Mesendoderm (in vitro differentiated cells): ENCODE measurements at regions not wholly inside any gene's neighbourhood (a gene's known extent, or its start where the extent isn't known, plus 50 kb on each side); places are given as distances from the start of the nearest gene placed in this dataset.

ENCODE experiments used
- DNase-seq: peaks from one replicate; pipeline ENCODE4 v3.0.0; 2013
- H2AK5ac ChIP-seq: 2 replicates; pipeline ENCODE4 v1.6.1; 2013; ENCODE audit warnings: low read length, inconsistent platforms
- H2BK120ac ChIP-seq: 2 replicates; pipeline ENCODE4 v1.6.1; 2013; ENCODE audit warnings: low read depth, mild to moderate bottlenecking, low read length, moderate library complexity, mixed read lengths
- H2BK15ac ChIP-seq: replicated peaks from 2 replicates; pipeline ENCODE4 v1.6.1; 2013; ENCODE audit warnings: low read depth, mild to moderate bottlenecking, moderate library complexity
- H2BK5ac ChIP-seq: 2 replicates; pipeline ENCODE4 v1.6.1; 2013; ENCODE audit warnings: low read length, inconsistent platforms
- H3K18ac ChIP-seq: 2 replicates; pipeline ENCODE4 v1.6.1; 2013; ENCODE audit warnings: mild to moderate bottlenecking, low read length, mixed read lengths
- H3K23ac ChIP-seq: one replicate; pipeline ENCODE4 v1.6.1; 2013; ENCODE audit warnings: low read length
- H3K27ac ChIP-seq: 2 replicates; pipeline ENCODE4 v1.5.1; 2013; ENCODE audit warnings: low read depth, mild to moderate bottlenecking, inconsistent platforms, low read length, moderate library complexity
- H3K27me3 ChIP-seq: 2 replicates; pipeline ENCODE4 v1.6.1; 2013; ENCODE audit warnings: low read length, control low read depth, mild to moderate bottlenecking, inconsistent platforms; ENCODE audit not compliant: insufficient read depth, poor library complexity
- H3K36me3 ChIP-seq: 2 replicates; pipeline ENCODE4 v1.6.1; 2013; ENCODE audit warnings: low read length, inconsistent platforms; ENCODE audit not compliant: control insufficient read depth, insufficient read depth
- H3K4ac ChIP-seq: one replicate; pipeline ENCODE4 v1.6.1; 2013; ENCODE audit warnings: low read depth, mild to moderate bottlenecking, low read length, moderate library complexity
- H3K4me1 ChIP-seq: 2 replicates; pipeline ENCODE4 v1.6.1; 2013; ENCODE audit warnings: low read depth, low read length, inconsistent platforms; ENCODE audit not compliant: control insufficient read depth
- H3K4me2 ChIP-seq: 2 replicates; pipeline ENCODE4 v1.6.1; 2013; ENCODE audit warnings: low read length
- H3K4me3 ChIP-seq: 2 replicates; pipeline ENCODE4 v1.5.1; 2013; ENCODE audit warnings: mild to moderate bottlenecking, low read length
- H3K56ac ChIP-seq: one replicate; pipeline ENCODE4 v1.6.1; 2013; ENCODE audit warnings: low read length
- H3K79me1 ChIP-seq: 2 replicates; pipeline ENCODE4 v1.6.1; 2013; ENCODE audit warnings: low read length, inconsistent platforms
- H3K79me2 ChIP-seq: 2 replicates; pipeline ENCODE4 v1.6.1; 2013; ENCODE audit warnings: mild to moderate bottlenecking, low read length; ENCODE audit not compliant: control insufficient read depth, insufficient read depth
- H3K9ac ChIP-seq: 2 replicates; pipeline ENCODE4 v1.6.1; 2013; ENCODE audit warnings: low read length, inconsistent platforms
- H4K5ac ChIP-seq: one replicate; pipeline ENCODE4 v1.6.1; 2013; ENCODE audit warnings: low read length
- H4K8ac ChIP-seq: one replicate; pipeline ENCODE4 v1.6.1; 2013; ENCODE audit warnings: low read depth, mild to moderate bottlenecking, control low read depth, low read length, moderate library complexity
- WGBS: extraction: QIAGEN DNeasy Blood & Tissue Kit; methylation state at CpG from one replicate; pipeline ENCODE4 v1.1.7; 2013; ENCODE audit warnings: low lambda C conversion rate, missing lambda C conversion rate; ENCODE audit not compliant: insufficient coverage; ENCODE audit errors: extremely low coverage; 5-methylcytosine and 5-hydroxymethylcytosine counted together

- H3K4me2 ChIP-seq: no peak overlapping the region
- H2BK15ac ChIP-seq: no peak overlapping the region
- no peaks in the 10 kb centered on the region for H3K79me1 ChIP-seq
- H2BK5ac ChIP-seq: no peak overlapping the region
- no peak for DNase-seq
- H4K5ac ChIP-seq: no peak overlapping the region
- no peak overlapping the region for H3K4me3 ChIP-seq
- no peak overlapping the region for H2BK120ac ChIP-seq
- 100% methylated on average over 1 of the region's 4 CpGs for WGBS
- H3K4ac ChIP-seq: no peak overlapping the region
- H3K18ac ChIP-seq: no peak overlapping the region
- no peak overlapping the region for H2AK5ac ChIP-seq
- H3K56ac ChIP-seq: no peak overlapping the region
- no peak overlapping the region for H3K23ac ChIP-seq
- no peaks in the 10 kb centered on the region for H3K79me2 ChIP-seq
- H3K27me3 ChIP-seq: no peaks in the 10 kb centered on the region
- H3K9ac ChIP-seq: no peak overlapping the region
- no peaks in the 10 kb centered on the region for H3K36me3 ChIP-seq
- H4K8ac ChIP-seq: no peak overlapping the region
- H3K27ac ChIP-seq: no peak overlapping the region
- no peaks in the 10 kb centered on the region for H3K4me1 ChIP-seq
These were observed 849.8 kb upstream of the SORCS1 start for GRCh38 chr10:108014145-108014901.

- Histone ChIP-seq H3K23ac (no peak overlapping the region), H3K4me3 (no peak overlapping the region), H2BK120ac (no peak overlapping the region), H4K5ac (no peak overlapping the region), H2BK15ac (no peak overlapping the region), H3K4ac (no peak overlapping the region), H3K79me2 (no peaks in the 10 kb centered on the region), H3K4me2 (no peak overlapping the region), H3K79me1 (no peaks in the 10 kb centered on the region), H3K27me3 (no peaks in the 10 kb centered on the region), H3K18ac (no peak overlapping the region), H4K8ac (no peak overlapping the region), H3K27ac (no peak overlapping the region), H3K9ac (no peak overlapping the region), H3K56ac (no peak overlapping the region), H3K36me3 (no peaks in the 10 kb centered on the region), H3K4me1 (no peaks in the 10 kb centered on the region), H2BK5ac (no peak overlapping the region), H2AK5ac (no peak overlapping the region)
- DNase-seq: no peak
These were observed 841.1 kb upstream of the SORCS1 start for GRCh38 chr10:108005627-108006026.

GRCh38 chr10:108003576-108003975 is 839.1 kb upstream of the SORCS1 start:
- H2AK5ac ChIP-seq: no peak overlapping the region
- H3K79me1 ChIP-seq: no peaks in the 10 kb centered on the region
- H4K8ac ChIP-seq: no peak overlapping the region
- no peaks in the 10 kb centered on the region for H3K79me2 ChIP-seq
- H3K56ac ChIP-seq: no peak overlapping the region
- H3K27me3 ChIP-seq: no peaks in the 10 kb centered on the region
- no peak overlapping the region for H3K27ac ChIP-seq
- H2BK5ac ChIP-seq: no peak overlapping the region
- H3K4me1 ChIP-seq: no peaks in the 10 kb centered on the region
- H3K36me3 ChIP-seq: no peaks in the 10 kb centered on the region
- H3K23ac ChIP-seq: no peak overlapping the region
- DNase-seq: no peak
- H2BK120ac ChIP-seq: no peak overlapping the region
- no peak overlapping the region for H2BK15ac ChIP-seq
- H3K4me3 ChIP-seq: no peak overlapping the region
- no peak overlapping the region for H3K9ac ChIP-seq
- no peak overlapping the region for H3K4me2 ChIP-seq
- no peak overlapping the region for H3K18ac ChIP-seq
- H4K5ac ChIP-seq: no peak overlapping the region
- no peak overlapping the region for H3K4ac ChIP-seq

DNA sequence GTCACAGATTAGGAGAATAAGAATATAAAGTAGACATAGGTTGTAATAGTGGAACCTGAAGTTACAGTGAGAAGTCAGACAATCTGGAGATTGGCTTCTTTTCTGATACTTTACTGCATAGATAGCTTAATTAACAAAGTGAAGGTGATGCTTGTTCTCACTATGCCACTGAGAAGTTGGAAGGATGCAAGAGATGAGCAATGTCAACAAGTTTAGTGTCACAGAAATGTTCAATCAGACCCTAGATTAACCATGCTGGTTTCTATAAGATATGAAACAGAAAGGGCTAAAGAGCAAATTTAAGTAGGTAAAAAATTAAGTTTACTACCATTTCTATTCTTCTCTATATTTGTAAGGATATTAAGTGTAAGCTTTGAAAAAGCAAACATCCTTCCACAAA is 838.6 kb upstream of the SORCS1 start:
- H2BK15ac ChIP-seq: no peak overlapping the region
- no peaks in the 10 kb centered on the region for H3K79me1 ChIP-seq
- H3K79me2 ChIP-seq: no peaks in the 10 kb centered on the region
- no peak overlapping the region for H2AK5ac ChIP-seq
- H3K4me2 ChIP-seq: no peak overlapping the region
- no peak overlapping the region for H3K56ac ChIP-seq
- no peak overlapping the region for H3K18ac ChIP-seq
- no peak overlapping the region for H4K8ac ChIP-seq
- no peak for DNase-seq
- H2BK5ac ChIP-seq: no peak overlapping the region
- H3K27ac ChIP-seq: no peak overlapping the region
- no peak overlapping the region for H2BK120ac ChIP-seq
- H3K36me3 ChIP-seq: no peaks in the 10 kb centered on the region
- no peaks in the 10 kb centered on the region for H3K27me3 ChIP-seq
- H4K5ac ChIP-seq: no peak overlapping the region
- H3K4me3 ChIP-seq: no peak overlapping the region
- no peak overlapping the region for H3K9ac ChIP-seq
- no peak overlapping the region for H3K4ac ChIP-seq
- H3K23ac ChIP-seq: no peak overlapping the region
- no peaks in the 10 kb centered on the region for H3K4me1 ChIP-seq

GRCh38 chr10:108000365-108000764 is 835.9 kb upstream of the SORCS1 start:
- Histone ChIP-seq H3K27me3 (no peaks in the 10 kb centered on the region), H3K4me3 (no peak overlapping the region), H3K23ac (no peak overlapping the region), H3K56ac (no peak overlapping the region), H3K18ac (no peak overlapping the region), H2BK120ac (no peak overlapping the region), H3K79me1 (no peaks in the 10 kb centered on the region), H4K8ac (no peak overlapping the region), H3K4ac (no peak overlapping the region), H3K27ac (no peak overlapping the region), H4K5ac (no peak overlapping the region), H3K36me3 (no peaks in the 10 kb centered on the region), H2BK5ac (no peak overlapping the region), H3K79me2 (no peaks in the 10 kb centered on the region), H3K9ac (no peak overlapping the region), H2AK5ac (no peak overlapping the region), H3K4me2 (no peak overlapping the region), H3K4me1 (no peaks in the 10 kb centered on the region), H2BK15ac (no peak overlapping the region)
- WGBS: no CpG with 5 or more reads among the region's 1 CpG
- no peak for DNase-seq

DNA sequence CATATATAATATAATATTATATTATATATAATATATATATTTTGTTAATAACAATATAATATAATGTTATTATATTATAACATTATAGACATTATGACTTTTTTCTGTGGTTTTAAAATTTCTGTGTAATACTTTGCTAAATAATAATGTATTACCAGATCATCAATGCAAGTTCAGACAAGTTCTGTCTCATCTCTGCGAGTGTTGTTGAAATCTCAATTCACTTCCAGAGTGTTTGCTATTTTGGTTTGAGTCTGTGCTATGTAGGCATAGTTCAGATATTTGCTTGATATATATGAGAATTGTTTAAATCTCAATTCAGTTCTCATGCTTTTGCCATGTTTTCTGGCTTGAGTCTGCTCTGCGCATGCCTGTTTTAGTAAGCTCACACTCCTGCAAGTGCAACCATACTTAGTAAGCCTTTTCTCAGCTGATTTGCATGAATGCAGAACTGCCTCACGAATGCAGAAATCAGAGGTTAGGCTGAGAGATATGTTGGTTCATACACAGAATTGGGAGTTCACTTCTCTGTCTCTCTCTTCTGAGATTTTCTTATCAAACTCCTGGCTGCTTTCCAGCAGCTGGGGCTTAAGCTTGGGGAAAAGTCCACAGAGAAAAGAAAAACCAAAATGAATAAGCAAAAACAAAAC is 830.2 kb upstream of the SORCS1 start:
- H3K79me2 ChIP-seq: no peaks in the 10 kb centered on the region
- H2AK5ac ChIP-seq: no peak overlapping the region
- H3K4me2 ChIP-seq: no peak overlapping the region
- no peak overlapping the region for H3K4me3 ChIP-seq
- no peak for DNase-seq
- no peak overlapping the region for H3K23ac ChIP-seq
- no peaks in the 10 kb centered on the region for H3K79me1 ChIP-seq
- H3K27me3 ChIP-seq: no peaks in the 10 kb centered on the region
- WGBS: no CpG with 5 or more reads among the region's 3 CpGs
- no peak overlapping the region for H3K4ac ChIP-seq
- H2BK15ac ChIP-seq: no peak overlapping the region
- no peak overlapping the region for H3K9ac ChIP-seq
- no peak overlapping the region for H2BK5ac ChIP-seq
- H3K18ac ChIP-seq: no peak overlapping the region
- H3K56ac ChIP-seq: no peak overlapping the region
- no peak overlapping the region for H4K5ac ChIP-seq
- H3K27ac ChIP-seq: no peak overlapping the region
- H3K36me3 ChIP-seq: no peaks in the 10 kb centered on the region
- no peak overlapping the region for H2BK120ac ChIP-seq
- no peak overlapping the region for H4K8ac ChIP-seq
- H3K4me1 ChIP-seq: no peaks in the 10 kb centered on the region
